ENCODE measurements at regions not wholly inside any gene's neighbourhood (a gene's known extent, or its start where the extent isn't known, plus 50 kb on each side); places are given as distances from the start of the nearest gene placed in this dataset.

DNA sequence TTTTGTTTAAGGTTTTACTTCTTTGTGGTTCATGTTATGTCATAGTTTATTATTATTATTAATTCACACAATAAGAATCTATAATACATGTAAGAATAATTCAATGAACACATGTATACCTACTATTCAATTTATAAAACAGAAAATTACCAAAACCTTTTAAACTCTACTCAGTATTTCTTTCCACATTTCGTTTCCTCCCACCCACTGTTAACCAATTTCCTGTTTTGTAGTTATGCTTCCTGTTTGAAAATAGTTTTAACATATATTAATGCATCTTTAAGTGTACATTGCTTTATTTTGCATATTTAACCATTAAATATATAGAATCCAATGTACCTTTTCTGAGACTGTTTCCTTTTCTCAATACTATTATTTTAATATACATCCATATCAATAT is 397.9 kb upstream of the SPTLC3 start (continued):
- TF ChIP-seq, protein P1, sequence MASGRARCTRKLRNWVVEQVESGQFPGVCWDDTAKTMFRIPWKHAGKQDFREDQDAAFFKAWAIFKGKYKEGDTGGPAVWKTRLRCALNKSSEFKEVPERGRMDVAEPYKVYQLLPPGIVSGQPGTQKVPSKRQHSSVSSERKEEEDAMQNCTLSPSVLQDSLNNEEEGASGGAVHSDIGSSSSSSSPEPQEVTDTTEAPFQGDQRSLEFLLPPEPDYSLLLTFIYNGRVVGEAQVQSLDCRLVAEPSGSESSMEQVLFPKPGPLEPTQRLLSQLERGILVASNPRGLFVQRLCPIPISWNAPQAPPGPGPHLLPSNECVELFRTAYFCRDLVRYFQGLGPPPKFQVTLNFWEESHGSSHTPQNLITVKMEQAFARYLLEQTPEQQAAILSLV (tag; IDR thresholded peaks at IDR 0.05) = no peak
- TF ChIP-seq KAT8 (IDR thresholded peaks at IDR 0.05; ENCODE audit: low read depth) = no peak

DNA sequence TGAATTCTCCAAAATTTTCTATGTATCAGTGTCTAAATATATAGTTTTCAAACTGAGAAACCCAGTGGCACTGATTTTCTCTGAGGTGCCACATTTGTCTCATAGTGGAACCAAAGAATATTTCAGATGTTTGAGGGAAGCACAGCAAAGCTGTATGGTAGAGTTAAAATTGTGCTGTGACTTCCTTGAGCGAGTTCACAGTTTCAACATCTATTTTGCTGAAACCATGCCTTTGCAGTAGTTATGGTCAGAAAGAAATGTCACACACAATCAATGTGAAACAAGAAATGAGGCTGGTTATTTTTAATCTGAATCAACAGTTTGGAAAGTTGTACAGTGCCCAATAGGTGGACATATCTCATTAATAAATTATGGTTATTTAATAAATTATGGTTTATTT is 394.0 kb upstream of the SPTLC3 start:
- Histone ChIP-seq H3K4me1 (replicated peaks in 1 of 2; ENCODE audit: control insufficient read depth in 2 of 2, insufficient read depth in 2 of 2, low read length in 2 of 2) (no peaks in the 10 kb centered on the region), H3K4me2 (ENCODE audit: insufficient read depth, low read length) (no peak overlapping the region), H3K79me2 (ENCODE audit: control insufficient read depth, insufficient read depth, low read length) (no peaks in the 10 kb centered on the region), H3K27ac (ENCODE audit: extremely low read depth, low read depth, low read length) (no peak overlapping the region), H3K9me1 (ENCODE audit: control insufficient read depth, insufficient read depth, low read length) (no peaks in the 10 kb centered on the region), H3K36me3 (ENCODE audit: control insufficient read depth, insufficient read depth, low read length) (no peaks in the 10 kb centered on the region), H4K20me1 (replicated peaks; ENCODE audit: control insufficient read depth, insufficient read depth, low read length) (no peaks in the 10 kb centered on the region), H2AFZ (ENCODE audit: low read depth, low read length) (no peak overlapping the region), H3K4me3 (no peak overlapping the region), H3K9ac (ENCODE audit: insufficient read depth in 1 of 2, low read depth in 2 of 2, low read length in 2 of 2) (no peak overlapping the region), H3K9me3 (replicated peaks; ENCODE audit: control insufficient read depth, insufficient read depth, low read depth, low read length) (no peaks in the 10 kb centered on the region; the same call in 1 of the 2 replicates), H3K27me3 (ENCODE audit: control insufficient read depth in 2 of 2, insufficient read depth in 2 of 2, low read length in 2 of 2) (no peaks in the 10 kb centered on the region)
- 0% methylated on average over 1 of the region's 1 CpG for WGBS (ENCODE audit: insufficient coverage, low coverage, missing lambda C conversion rate)
- in situ Hi-C loops (cut with MboI) (no loop called here), intact Hi-C loops (cut with micrococcal nuclease) (no loop called here)
- POLR2A ChIA-PET = no interaction called here
- no TSS peak for BruUV-seq (replicated peaks)
- DNase-seq (ENCODE audit: extremely low read depth in 1 of 4, low spot score in 3 of 4) = no peak
- CTCF ChIA-PET (ENCODE audit: low intra/inter-chr PET ratio) = no interaction called here
- ATAC-seq = no peak
- no peak for FAIRE-seq
- TF ChIP-seq EWSR1 (IDR thresholded peaks at IDR 0.05; ENCODE audit: borderline replicate concordance, low read depth, partially characterized antibody) (no peak), NFATC3 (IDR thresholded peaks at IDR 0.05) (no peak), HDAC3 (IDR thresholded peaks at IDR 0.05; ENCODE audit: borderline replicate concordance, partially characterized antibody) (no peak), ZNF408 (CRISPR knock-in tag; IDR thresholded peaks at IDR 0.05; ENCODE audit: low read depth) (no peak), ZNF347 (CRISPR knock-in tag; IDR thresholded peaks at IDR 0.05; ENCODE audit: low read depth) (no peak), NFE2L1 (tag; IDR thresholded peaks at IDR 0.05; ENCODE audit: borderline replicate concordance, low read depth) (no peak), SIRT6 (IDR thresholded peaks at IDR 0.05; ENCODE audit: low read depth, low read length) (no peak)
- TF ChIP-seq, protein P2, sequence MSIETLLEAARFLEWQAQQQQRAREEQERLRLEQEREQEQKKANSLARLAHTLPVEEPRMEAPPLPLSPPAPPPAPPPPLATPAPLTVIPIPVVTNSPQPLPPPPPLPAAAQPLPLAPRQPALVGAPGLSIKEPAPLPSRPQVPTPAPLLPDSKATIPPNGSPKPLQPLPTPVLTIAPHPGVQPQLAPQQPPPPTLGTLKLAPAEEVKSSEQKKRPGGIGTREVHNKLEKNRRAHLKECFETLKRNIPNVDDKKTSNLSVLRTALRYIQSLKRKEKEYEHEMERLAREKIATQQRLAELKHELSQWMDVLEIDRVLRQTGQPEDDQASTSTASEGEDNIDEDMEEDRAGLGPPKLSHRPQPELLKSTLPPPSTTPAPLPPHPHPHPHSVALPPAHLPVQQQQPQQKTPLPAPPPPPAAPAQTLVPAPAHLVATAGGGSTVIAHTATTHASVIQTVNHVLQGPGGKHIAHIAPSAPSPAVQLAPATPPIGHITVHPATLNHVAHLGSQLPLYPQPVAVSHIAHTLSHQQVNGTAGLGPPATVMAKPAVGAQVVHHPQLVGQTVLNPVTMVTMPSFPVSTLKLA (conservative IDR thresholded peaks at IDR 0.05) = no peak
- TF ChIP-seq, protein P3, sequence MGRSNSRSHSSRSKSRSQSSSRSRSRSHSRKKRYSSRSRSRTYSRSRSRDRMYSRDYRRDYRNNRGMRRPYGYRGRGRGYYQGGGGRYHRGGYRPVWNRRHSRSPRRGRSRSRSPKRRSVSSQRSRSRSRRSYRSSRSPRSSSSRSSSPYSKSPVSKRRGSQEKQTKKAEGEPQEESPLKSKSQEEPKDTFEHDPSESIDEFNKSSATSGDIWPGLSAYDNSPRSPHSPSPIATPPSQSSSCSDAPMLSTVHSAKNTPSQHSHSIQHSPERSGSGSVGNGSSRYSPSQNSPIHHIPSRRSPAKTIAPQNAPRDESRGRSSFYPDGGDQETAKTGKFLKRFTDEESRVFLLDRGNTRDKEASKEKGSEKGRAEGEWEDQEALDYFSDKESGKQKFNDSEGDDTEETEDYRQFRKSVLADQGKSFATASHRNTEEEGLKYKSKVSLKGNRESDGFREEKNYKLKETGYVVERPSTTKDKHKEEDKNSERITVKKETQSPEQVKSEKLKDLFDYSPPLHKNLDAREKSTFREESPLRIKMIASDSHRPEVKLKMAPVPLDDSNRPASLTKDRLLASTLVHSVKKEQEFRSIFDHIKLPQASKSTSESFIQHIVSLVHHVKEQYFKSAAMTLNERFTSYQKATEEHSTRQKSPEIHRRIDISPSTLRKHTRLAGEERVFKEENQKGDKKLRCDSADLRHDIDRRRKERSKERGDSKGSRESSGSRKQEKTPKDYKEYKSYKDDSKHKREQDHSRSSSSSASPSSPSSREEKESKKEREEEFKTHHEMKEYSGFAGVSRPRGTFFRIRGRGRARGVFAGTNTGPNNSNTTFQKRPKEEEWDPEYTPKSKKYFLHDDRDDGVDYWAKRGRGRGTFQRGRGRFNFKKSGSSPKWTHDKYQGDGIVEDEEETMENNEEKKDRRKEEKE (IDR thresholded peaks at IDR 0.05; ENCODE audit: borderline replicate concordance in 1 of 2, control insufficient read depth in 1 of 2, low read depth in 2 of 2, low read length in 1 of 2) = no peak
- TF ChIP-seq, protein P4, sequence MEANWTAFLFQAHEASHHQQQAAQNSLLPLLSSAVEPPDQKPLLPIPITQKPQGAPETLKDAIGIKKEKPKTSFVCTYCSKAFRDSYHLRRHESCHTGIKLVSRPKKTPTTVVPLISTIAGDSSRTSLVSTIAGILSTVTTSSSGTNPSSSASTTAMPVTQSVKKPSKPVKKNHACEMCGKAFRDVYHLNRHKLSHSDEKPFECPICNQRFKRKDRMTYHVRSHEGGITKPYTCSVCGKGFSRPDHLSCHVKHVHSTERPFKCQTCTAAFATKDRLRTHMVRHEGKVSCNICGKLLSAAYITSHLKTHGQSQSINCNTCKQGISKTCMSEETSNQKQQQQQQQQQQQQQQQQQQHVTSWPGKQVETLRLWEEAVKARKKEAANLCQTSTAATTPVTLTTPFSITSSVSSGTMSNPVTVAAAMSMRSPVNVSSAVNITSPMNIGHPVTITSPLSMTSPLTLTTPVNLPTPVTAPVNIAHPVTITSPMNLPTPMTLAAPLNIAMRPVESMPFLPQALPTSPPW (CRISPR knock-in tag; IDR thresholded peaks at IDR 0.05) = no peak
